ENCODE measurements at regions not wholly inside any gene's neighbourhood (a gene's known extent, or its start where the extent isn't known, plus 50 kb on each side); places are given as distances from the start of the nearest gene placed in this dataset.

DNA sequence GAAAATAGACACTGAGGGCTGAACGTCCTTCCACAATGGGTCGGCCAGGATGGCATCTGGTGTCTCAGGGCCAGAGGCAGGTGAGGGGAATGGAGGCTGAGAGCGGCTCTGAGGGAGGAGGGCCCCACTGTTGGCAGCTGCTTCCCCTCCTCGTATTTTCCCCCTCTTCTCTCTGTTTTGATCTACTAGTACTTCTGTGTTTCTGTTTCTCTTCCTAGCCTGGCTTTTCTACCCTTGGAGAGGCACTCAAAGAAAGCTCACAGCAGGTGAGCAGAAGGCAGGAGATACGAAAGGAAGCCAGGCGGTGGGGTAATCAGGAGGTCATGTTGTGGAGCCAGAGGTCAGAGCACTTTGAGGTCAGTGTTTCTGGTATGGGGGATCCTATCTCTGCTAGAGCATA is 151.8 kb upstream of the GATB start:
- Histone ChIP-seq H3K4me3 (ENCODE audit: low read depth, low read length) (no peak overlapping the region), H3K27ac (ENCODE audit: low read depth) (no peak overlapping the region), H3K4me1 (ENCODE audit: insufficient read depth) (no peaks in the 10 kb centered on the region), H3K36me3 (ENCODE audit: insufficient read depth) (no peaks in the 10 kb centered on the region)
- 57% methylated on average over 6 of the region's 6 CpGs for WGBS
- DNase-seq (ENCODE audit: extremely low spot score): no peak

DNA sequence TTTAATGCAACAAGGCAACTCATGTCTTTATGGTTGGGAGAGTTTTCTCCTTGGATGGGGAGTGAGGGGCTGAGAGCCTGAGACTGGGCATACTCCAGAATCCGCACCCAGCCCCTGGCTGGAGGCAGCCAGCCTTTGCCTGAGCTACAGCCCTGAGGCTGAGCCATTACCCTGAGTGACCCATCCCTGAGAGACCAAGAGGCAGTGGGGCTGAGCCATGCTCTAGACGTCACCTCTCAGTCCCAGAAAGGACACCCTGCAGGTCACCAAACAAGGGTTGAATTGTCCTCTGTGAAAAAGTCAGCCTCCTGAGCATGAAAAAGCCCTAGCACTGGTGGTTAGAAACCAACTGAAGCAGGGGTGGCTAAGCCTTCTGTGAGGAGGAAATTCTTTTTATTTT is 151.2 kb upstream of the GATB start:
- WGBS: 86% methylated on average over 2 of the region's 2 CpGs
- H3K4me3 ChIP-seq (ENCODE audit: low read depth, low read length): no peak overlapping the region
- H3K36me3 ChIP-seq (ENCODE audit: insufficient read depth): no peaks in the 10 kb centered on the region
- no peaks in the 10 kb centered on the region for H3K4me1 ChIP-seq (ENCODE audit: insufficient read depth)
- no peak overlapping the region for H3K27ac ChIP-seq (ENCODE audit: low read depth)
- DNase-seq (ENCODE audit: extremely low spot score): no peak

DNA sequence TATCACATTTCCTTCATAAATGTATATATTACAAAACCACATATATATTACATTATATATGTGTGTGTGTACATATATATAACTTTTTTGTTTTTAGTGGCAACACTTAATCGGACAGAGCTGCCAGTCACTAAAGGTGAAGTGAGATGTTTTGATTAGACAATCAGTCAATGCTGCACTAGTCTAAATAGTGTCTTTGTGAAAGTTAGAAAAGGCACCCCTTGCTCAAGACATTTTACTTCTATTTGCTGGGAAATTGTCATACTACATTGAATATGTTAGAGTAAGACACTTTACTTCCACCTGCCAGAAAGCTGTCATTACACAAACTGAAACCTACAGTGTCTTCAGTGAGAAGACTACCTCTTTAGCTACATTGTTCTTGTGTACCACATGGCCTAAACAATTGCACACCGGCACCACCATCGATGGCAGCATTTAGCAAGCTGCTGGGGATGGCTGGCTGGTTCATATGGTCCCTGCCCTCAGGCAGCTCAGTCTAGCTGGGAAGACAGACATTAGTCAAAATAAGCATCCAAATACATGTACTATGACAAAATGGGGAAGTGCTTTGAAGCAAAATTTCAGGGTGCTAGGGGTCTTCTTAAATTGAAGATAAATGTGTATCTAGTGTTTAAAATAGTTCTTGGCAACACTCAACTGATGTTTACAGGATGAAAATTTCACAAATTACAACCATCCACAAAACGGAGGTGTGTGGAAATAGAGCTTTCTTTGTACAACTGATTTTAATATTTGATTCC is 148.1 kb upstream of the GATB start:
- WGBS: 79% methylated on average over 4 of the region's 4 CpGs
- DNase-seq (ENCODE audit: extremely low spot score): no peak
- Histone ChIP-seq H3K4me3 (ENCODE audit: low read depth, low read length) (no peak overlapping the region), H3K27ac (ENCODE audit: low read depth) (no peak overlapping the region), H3K4me1 (ENCODE audit: insufficient read depth) (no peaks in the 10 kb centered on the region), H3K36me3 (ENCODE audit: insufficient read depth) (no peaks in the 10 kb centered on the region)

DNA sequence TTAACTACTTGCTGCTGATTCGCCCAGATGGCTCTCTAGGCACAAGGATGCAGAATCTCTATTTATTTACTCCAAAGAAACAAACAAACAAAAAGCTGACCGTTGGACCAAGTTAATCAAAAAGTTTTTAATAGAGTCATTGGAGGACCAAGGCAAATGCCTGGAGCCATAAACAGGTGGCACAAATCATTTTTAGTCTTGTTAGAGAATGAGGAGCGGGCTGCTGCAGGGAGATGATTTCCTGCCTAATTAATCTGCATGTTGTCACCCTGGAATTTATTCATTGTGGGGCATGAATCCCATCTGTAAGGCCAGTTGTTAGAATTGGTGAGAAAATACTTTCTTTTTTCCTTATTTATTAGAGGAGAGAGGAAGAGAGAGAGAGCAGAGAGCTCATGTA is 147.4 kb upstream of the GATB start:
- Histone ChIP-seq H3K27ac (ENCODE audit: low read depth) (no peak overlapping the region), H3K4me3 (ENCODE audit: low read depth, low read length) (no peak overlapping the region), H3K36me3 (ENCODE audit: insufficient read depth) (no peaks in the 10 kb centered on the region), H3K4me1 (ENCODE audit: insufficient read depth) (no peaks in the 10 kb centered on the region)
- DNase-seq (ENCODE audit: extremely low spot score): no peak
- 49% methylated on average over 3 of the region's 3 CpGs for WGBS

DNA sequence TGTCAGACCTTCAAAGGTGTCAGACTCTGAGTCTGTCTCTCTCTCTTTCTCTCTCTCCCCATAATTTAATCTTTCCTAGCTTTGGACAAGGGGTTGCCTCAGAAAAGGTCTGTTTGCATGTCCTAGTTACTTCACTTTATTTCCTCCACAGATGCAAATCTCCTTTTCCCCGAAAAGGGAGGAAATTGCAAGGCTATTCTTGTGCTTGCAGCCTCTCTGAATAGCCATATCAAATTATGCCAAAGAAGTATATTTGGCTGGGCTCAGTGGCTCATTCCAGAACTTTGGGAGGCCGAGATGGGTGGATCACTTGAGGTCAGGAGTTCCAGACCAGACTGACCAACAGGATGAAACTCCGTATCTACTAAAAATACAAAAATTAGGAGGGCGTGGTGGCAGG is 145.6 kb upstream of the GATB start:
- 88% methylated on average over 4 of the region's 4 CpGs for WGBS
- no peak for DNase-seq (ENCODE audit: extremely low spot score)
- no peak overlapping the region for H3K4me3 ChIP-seq (ENCODE audit: low read depth, low read length)
- H3K4me1 ChIP-seq (ENCODE audit: insufficient read depth): no peaks in the 10 kb centered on the region
- H3K27ac ChIP-seq (ENCODE audit: low read depth): no peak overlapping the region
- H3K36me3 ChIP-seq (ENCODE audit: insufficient read depth): no peaks in the 10 kb centered on the region

DNA sequence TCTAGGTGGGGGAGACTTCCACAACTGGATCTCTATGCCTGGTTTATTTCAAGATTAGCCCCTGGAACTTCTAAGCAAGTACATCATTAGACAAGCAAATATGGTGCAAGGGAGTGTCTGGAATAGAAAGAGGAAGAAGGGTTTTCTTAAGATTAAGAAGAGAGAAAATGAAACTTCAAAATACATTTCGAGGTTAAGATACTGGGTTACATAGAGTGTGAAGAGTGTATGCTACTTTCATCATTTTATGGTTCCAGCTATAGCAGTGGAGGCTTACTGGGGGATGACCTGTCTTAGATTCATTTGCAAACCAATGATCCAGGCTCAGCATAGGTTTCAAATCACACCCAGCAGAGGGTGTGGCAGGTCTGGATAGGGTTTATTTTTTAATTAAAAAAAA is 144.4 kb upstream of the GATB start:
- no peak for DNase-seq (ENCODE audit: extremely low spot score)

DNA sequence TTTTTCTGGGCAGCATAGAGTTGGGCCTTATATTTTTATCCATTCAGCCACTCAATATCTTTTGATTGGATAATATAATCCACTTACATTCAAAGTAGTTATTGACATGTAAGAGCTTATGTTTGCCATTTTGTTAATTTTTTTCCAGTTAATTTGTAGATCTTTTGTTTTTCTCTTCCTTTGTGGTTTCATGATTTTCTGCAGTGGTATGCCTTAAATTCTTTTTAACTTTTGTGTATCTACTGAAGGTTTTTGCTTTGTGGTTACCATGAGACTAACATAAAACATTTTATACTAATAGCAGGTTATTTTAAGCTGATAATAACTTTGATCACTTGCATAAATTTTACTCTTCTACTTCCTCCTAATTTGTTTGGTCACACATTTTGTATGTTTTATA is 140.8 kb upstream of the GATB start:
- H3K27ac ChIP-seq (ENCODE audit: low read depth): no peak overlapping the region
- H3K36me3 ChIP-seq (ENCODE audit: insufficient read depth): no peaks in the 10 kb centered on the region
- no peaks in the 10 kb centered on the region for H3K4me1 ChIP-seq (ENCODE audit: insufficient read depth)
- no peak overlapping the region for H3K4me3 ChIP-seq (ENCODE audit: low read depth, low read length)
- DNase-seq (ENCODE audit: extremely low spot score): no peak

More for the DNA sequence above, 144.4 kb upstream of the GATB start:
- Histone ChIP-seq H3K36me3 (ENCODE audit: insufficient read depth) (no peaks in the 10 kb centered on the region), H3K27ac (ENCODE audit: low read depth) (no peak overlapping the region), H3K4me3 (ENCODE audit: low read depth, low read length) (no peak overlapping the region), H3K4me1 (ENCODE audit: insufficient read depth) (no peaks in the 10 kb centered on the region)
- 79% methylated on average over 1 of the region's 1 CpG for WGBS

DNA sequence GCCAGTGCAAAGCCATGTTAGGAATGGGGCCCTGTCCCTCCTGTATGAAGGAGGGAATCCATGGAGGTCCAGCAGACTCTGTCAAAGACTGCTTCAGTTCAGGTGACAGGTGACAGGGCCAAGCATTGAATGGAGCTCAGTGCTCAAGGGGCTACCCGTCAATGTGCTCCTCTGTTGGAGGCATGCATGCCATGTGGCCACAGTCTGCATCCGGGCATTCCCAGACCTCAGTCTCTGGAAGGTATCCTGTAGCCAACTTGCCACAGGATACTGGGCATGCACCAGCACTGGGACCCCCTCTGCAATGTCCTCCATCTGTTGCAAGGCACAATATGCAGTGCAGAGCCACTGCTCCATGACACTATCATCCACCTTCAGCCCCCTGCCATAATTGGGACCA is 136.1 kb upstream of the GATB start:
- no peak overlapping the region for H3K27ac ChIP-seq (ENCODE audit: low read depth)
- DNase-seq (ENCODE audit: extremely low spot score): no peak
- no peaks in the 10 kb centered on the region for H3K4me1 ChIP-seq (ENCODE audit: insufficient read depth)
- H3K4me3 ChIP-seq (ENCODE audit: low read depth, low read length): no peak overlapping the region
- H3K36me3 ChIP-seq (ENCODE audit: insufficient read depth): no peaks in the 10 kb centered on the region
- 99% methylated on average over 2 of the region's 2 CpGs for WGBS

DNA sequence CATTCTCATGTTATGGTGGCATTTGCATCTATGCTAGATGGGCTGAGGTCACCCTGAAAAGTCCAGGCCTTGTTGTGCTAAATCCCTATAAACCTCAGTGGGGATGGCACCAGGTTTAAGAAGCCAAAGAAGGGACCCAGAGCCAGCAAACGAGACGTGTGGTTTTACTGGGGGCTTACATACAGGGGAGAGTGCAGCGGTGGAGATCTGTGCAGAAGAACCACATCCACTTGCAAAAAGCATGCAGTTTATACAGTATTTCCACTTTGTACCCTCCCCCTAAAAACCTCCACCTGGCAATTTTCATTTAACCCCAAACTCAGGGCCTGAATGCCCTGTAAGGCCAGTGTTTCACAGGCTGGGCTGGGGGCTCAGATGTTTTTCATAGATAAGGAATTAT is 134.9 kb upstream of the GATB start:
- no peak overlapping the region for H3K4me3 ChIP-seq (ENCODE audit: low read depth, low read length)
- WGBS: 81% methylated on average over 3 of the region's 3 CpGs
- H3K4me1 ChIP-seq (ENCODE audit: insufficient read depth): no peaks in the 10 kb centered on the region
- H3K36me3 ChIP-seq (ENCODE audit: insufficient read depth): no peaks in the 10 kb centered on the region
- H3K27ac ChIP-seq (ENCODE audit: low read depth): no peak overlapping the region
- DNase-seq (ENCODE audit: extremely low spot score): no peak

DNA sequence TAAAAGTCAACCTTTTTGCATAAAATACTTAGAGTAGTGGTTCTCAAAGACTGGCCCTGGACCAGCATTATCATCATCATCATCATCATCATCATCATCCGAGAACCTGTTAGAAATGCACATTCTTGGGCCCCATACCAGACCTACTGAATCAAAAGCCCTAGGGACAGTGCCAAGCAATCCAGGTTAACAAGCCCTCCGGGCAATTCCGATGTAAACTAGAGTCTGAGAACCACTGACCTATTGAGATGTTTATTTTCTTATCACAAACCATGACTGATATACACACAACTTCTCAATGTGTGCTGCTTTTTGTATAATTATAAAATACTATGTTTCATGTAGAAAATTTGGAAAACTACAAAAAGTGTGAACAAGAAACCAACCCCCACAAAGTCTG is 133.4 kb upstream of the GATB start:
- H3K4me3 ChIP-seq (ENCODE audit: low read depth, low read length): no peak overlapping the region
- no peaks in the 10 kb centered on the region for H3K4me1 ChIP-seq (ENCODE audit: insufficient read depth)
- no peak for DNase-seq (ENCODE audit: extremely low spot score)
- H3K27ac ChIP-seq (ENCODE audit: low read depth): no peak overlapping the region
- WGBS: 90% methylated on average over 3 of the region's 3 CpGs
- no peaks in the 10 kb centered on the region for H3K36me3 ChIP-seq (ENCODE audit: insufficient read depth)

DNA sequence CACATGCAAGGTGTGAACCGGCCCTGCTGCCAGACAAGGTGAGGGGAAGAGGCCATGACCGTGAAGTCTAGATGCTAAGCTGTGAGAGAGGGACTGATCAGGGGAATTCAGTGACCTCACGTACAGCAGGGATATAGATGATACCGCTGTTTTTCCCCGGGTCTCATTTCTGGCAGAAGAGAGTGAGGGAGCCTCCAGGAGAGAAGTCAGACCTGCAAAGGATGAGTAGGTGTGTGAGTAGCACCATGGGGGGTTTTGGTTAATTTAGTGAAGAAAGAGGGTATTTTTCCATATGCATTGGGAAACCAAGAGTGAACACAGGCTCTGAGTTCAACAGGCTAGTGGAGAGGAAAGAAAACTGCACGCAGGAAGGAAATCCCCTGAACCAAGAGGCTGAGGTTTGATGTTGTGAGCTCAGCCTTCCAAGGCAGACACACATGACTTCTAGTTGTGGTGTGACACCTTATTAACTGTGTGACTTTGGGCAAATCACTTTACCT is 127.6 kb upstream of the GATB start:
- Histone ChIP-seq H3K4me3 (ENCODE audit: low read depth, low read length) (no peak overlapping the region), H3K27ac (ENCODE audit: low read depth) (no peak overlapping the region), H3K4me1 (ENCODE audit: insufficient read depth) (no peaks in the 10 kb centered on the region), H3K36me3 (ENCODE audit: insufficient read depth) (no peaks in the 10 kb centered on the region)
- DNase-seq (ENCODE audit: extremely low spot score): no peak
- WGBS: 93% methylated on average over 6 of the region's 6 CpGs

DNA sequence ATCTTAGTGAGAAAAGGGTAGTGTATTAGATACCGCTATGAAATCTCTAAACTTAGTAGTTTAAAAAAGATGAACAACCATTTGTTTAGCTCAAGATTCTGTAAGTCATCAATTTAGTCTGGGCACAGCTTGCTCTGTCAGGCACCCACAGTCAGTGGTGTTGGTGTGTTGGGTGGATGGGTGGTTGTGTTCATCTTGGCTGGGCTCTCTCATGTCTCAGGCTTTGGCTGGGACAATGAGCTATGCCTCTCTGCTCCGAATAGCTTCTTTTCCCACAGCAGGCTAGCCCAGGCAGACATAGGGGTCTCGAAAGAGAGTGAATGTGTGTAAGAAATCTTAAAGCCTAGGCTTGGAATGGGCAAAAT is 127.0 kb upstream of the GATB start:
- no peak overlapping the region for H3K27ac ChIP-seq (ENCODE audit: low read depth)
- H3K4me1 ChIP-seq (ENCODE audit: insufficient read depth): no peaks in the 10 kb centered on the region
- no peak for DNase-seq (ENCODE audit: extremely low spot score)
- no peaks in the 10 kb centered on the region for H3K36me3 ChIP-seq (ENCODE audit: insufficient read depth)
- no peak overlapping the region for H3K4me3 ChIP-seq (ENCODE audit: low read depth, low read length)
- 90% methylated on average over 3 of the region's 3 CpGs for WGBS

DNA sequence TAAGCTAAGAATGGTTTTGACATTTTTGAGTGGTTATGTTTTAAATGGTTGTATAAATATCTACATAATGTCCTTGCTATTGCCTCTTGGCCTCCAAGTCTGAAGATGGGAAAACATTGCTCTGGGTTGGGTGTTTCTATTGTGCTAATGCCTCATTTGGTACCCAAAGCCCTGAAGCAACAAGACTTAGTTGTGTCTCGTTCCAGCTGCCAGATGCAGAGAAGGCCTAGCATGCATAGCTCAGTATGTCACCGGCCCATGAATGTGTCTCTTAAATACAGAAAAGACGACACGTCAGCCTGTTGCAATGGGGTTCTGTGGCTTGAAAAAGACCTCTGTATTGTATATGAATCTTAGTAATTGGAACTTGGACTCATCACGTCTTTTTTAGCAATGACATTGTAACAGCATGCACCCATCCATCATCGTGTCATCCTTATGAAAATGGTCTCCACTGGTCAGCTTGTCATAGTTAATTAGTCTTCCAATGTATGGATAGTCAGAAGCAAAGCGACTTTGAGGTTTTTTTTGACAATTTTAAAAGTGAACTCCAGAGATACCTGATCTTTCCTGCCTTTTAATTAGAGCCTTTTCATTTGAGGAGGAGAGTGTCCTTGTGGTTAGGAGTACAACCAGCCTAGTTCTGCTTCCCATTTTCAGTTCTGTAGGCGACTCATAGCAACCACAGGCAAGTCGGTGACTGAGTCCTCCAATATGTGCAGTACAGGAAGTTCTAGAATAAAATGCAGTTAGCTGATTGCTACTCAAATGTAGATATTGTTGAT is 126.4 kb upstream of the GATB start:
- DNase-seq (ENCODE audit: extremely low spot score): no peak
- WGBS: 80% methylated on average over 9 of the region's 9 CpGs
- no peaks in the 10 kb centered on the region for H3K36me3 ChIP-seq (ENCODE audit: insufficient read depth)
- no peaks in the 10 kb centered on the region for H3K4me1 ChIP-seq (ENCODE audit: insufficient read depth)
- H3K4me3 ChIP-seq (ENCODE audit: low read depth, low read length): no peak overlapping the region
- H3K27ac ChIP-seq (ENCODE audit: low read depth): no peak overlapping the region

DNA sequence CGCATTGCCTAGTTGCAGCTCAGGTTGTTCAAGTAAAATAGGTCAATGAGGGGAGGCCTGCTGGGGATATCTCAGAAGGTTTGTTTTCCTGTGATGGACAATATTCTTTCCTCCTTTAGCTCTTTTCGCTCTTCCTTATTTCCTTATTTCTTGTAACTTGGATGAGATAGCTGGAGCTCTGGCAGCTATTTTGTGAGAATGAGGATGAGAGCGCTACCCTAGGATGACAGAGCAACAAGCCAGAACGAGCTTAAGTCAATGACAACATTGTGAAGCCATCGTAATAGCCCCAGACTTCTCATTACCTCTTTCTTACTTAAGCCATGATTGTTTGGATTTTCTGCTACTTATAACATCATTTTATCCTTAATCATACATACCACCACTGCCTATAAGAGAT is 124.3 kb upstream of the GATB start:
- no peak overlapping the region for H3K27ac ChIP-seq (ENCODE audit: low read depth)
- WGBS: 94% methylated on average over 5 of the region's 5 CpGs
- H3K36me3 ChIP-seq (ENCODE audit: insufficient read depth): no peaks in the 10 kb centered on the region
- DNase-seq (ENCODE audit: extremely low spot score): no peak
- no peak overlapping the region for H3K4me3 ChIP-seq (ENCODE audit: low read depth, low read length)
- no peaks in the 10 kb centered on the region for H3K4me1 ChIP-seq (ENCODE audit: insufficient read depth)

Measured in urinary bladder (tissue), 3 donors.